ENCODE measurements at regions not wholly inside any gene's neighbourhood (a gene's known extent, or its start where the extent isn't known, plus 50 kb on each side); places are given as distances from the start of the nearest gene placed in this dataset.

DNA sequence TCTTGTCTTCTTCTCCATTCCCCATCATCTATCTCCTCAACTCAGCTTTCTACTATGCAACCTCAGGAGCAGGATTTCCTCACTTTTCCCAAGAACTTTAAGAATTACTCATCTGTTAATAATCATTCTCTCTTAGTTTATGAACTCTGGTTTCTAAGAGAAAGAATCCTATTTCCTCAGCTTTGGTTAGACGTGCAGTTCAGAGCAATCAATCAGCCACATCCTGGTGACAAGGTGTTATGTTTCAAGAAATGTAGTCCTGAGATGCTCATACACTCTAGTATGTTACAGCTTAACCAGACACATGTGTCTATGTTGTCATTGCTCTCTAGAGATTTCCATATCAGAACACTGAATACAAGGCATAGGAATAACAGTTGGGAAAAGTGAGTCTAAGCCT, 277.9 kb downstream of the MBD2 start:
- H3K9me3 Mint-ChIP-seq: peaks cover 20% of the 10 kb centered on the region
- no peaks in the 10 kb centered on the region for H3K27me3 Mint-ChIP-seq
- no peak overlapping the region for H3K4me3 Mint-ChIP-seq
- H3K4me1 Mint-ChIP-seq (ENCODE audit: low read depth): no peaks in the 10 kb centered on the region
- no peak for DNase-seq
- CTCF ChIA-PET: interaction anchor here (1.7 kb wide), 1 partner anchor 173 kb away, joined by 4 read pairs; no protein-coding TSS in a partner anchor
- intact Hi-C loops (cut with micrococcal nuclease): no loop called here
- H3K27ac Mint-ChIP-seq: no peak overlapping the region
- POLR2A ChIA-PET: no interaction called here
- no peaks in the 10 kb centered on the region for H3K36me3 Mint-ChIP-seq

DNA sequence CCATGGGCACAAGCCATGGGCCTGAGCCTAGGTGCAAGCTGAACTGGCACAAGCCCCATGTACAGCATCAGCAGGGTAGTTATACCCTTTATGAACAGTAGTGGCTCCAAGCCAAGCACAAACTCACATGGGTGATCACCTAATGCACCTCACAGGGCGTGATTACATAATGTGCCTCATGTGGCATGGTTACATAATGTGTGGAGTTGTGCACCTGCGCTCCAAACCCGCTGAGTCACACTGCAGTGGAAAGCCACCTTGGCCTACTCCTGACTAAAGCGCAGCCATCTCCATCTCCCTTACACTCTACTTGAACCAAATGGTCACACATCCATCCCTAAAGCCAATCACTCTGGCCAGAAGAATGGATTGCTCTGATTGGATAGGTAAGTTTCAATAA, 279.7 kb downstream of the MBD2 start:
- intact Hi-C loops (cut with micrococcal nuclease): no loop called here
- H3K4me3 Mint-ChIP-seq: no peak overlapping the region
- H3K27ac Mint-ChIP-seq: no peak overlapping the region
- peaks cover 20% of the 10 kb centered on the region for H3K9me3 Mint-ChIP-seq
- CTCF ChIA-PET: no interaction called here
- POLR2A ChIA-PET: no interaction called here
- H3K36me3 Mint-ChIP-seq: no peaks in the 10 kb centered on the region
- peak; percentile 23 for DNase-seq
- H3K4me1 Mint-ChIP-seq (ENCODE audit: low read depth): no peaks in the 10 kb centered on the region
- H3K27me3 Mint-ChIP-seq: no peaks in the 10 kb centered on the region

DNA sequence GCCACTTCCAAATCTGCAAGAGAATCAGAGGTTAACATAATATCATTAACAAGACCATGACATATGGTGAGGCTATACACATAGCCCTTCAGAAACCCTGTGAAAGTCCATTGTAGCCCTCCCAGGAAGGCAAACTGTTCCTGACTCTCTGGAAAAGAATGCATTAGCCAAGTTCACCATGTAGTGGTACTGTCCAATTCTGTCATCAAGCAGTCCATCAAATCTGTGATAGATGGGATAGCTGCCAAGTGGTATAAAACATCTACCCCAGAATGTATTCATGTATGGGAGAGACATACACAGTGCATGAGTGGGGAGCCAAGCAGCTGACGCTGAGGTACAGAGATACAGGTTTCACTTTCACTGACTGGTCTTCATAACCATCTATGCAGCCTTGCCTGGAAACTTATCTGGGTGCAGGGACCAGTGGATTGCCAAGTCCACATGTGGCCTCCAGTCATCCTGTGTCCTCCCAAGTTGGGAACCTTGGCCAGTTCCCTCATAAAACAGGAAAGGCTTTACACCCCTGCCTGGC, 281.1 kb downstream of the MBD2 start:
- intact Hi-C loops (cut with micrococcal nuclease): no loop called here
- ChIA-PET CTCF (no interaction called here), POLR2A (no interaction called here)
- Mint-ChIP-seq H3K4me3 (no peak overlapping the region), H3K9me3 (peaks cover 20% of the 10 kb centered on the region), H3K36me3 (no peaks in the 10 kb centered on the region), H3K27ac (no peak overlapping the region), H3K27me3 (no peaks in the 10 kb centered on the region), H3K4me1 (ENCODE audit: low read depth) (no peaks in the 10 kb centered on the region)
- DNase-seq: no peak

DNA sequence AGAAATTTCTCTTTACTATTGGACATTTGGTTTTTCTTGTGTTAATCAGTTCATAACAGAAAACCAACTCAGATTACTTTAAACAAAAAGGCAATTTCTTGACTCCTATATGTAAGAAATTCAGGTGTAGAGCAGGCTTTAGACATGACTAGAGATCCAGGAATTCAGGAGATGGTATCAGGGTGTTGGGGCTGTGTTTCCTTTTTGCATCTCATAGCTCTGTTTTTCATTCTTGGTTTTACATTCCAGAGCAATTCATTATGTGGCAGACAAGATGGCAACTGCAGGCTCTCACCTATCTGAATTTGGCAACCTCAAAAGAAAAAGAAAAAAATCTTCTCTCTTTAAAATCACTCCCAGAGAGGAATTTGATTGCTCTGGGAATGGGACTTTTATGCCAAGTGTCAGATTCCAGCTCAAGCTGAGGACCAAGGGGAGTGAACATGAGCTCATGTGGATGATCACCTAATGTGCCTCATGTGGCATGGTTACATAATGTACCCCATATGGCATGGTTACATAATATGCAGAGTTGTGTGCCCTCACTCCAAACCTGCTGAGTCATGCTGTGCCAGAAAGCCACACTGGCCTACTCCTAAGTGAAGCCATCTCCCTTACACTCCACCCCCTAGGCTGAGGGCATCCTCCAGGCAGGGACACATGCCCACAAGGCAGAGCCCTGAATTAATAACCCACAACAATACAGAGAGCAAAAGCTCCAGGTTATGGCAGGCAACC, 282.7 kb downstream of the MBD2 start:
- POLR2A ChIA-PET: no interaction called here
- no peaks in the 10 kb centered on the region for H3K36me3 Mint-ChIP-seq
- no peak overlapping the region for H3K27ac Mint-ChIP-seq
- intact Hi-C loops (cut with micrococcal nuclease): no loop called here
- DNase-seq: no peak
- no peaks in the 10 kb centered on the region for H3K27me3 Mint-ChIP-seq
- H3K9me3 Mint-ChIP-seq: peaks cover 20% of the 10 kb centered on the region
- peaks cover 3% of the 10 kb centered on the region for H3K4me1 Mint-ChIP-seq (ENCODE audit: low read depth)
- CTCF ChIA-PET: interaction anchor here (0.6 kb wide), 1 partner anchor 372 kb away, joined by 3 read pairs; no protein-coding TSS in a partner anchor
- H3K4me3 Mint-ChIP-seq: no peak overlapping the region

GRCh38 chr18:53937037-53937436, 287.4 kb downstream of the MBD2 start:
- ChIA-PET POLR2A (no interaction called here), CTCF (no interaction called here)
- intact Hi-C loops (cut with micrococcal nuclease): no loop called here
- H3K9me3 Mint-ChIP-seq: no peaks in the 10 kb centered on the region
- no peaks in the 10 kb centered on the region for H3K27me3 Mint-ChIP-seq
- DNase-seq: no peak
- H3K4me1 Mint-ChIP-seq (ENCODE audit: low read depth): peaks cover 7% of the 10 kb centered on the region
- H3K4me3 Mint-ChIP-seq: no peak overlapping the region
- no peaks in the 10 kb centered on the region for H3K36me3 Mint-ChIP-seq
- no peak overlapping the region for H3K27ac Mint-ChIP-seq

DNA sequence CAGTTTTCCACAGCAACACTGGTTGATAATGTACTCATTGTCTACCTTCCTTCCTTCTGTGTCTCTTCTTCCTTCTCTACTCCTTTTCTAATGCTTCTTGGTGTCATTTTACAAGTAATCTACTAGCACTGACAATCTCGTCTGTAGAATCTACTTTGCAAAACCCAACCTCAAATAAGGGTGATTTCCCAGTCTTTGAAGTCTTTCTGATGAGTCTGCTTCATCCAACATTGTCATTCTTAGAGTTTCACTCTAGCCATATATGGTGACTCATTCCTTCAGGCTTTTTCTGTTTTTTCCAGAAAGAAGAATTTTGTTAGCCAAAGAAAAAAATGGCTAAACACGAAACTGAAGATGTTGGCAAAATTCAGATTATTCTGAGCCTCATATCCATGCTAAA, 288.7 kb downstream of the MBD2 start:
- no peaks in the 10 kb centered on the region for H3K36me3 Mint-ChIP-seq
- ChIA-PET CTCF (no interaction called here), POLR2A (no interaction called here)
- H3K4me1 Mint-ChIP-seq (ENCODE audit: low read depth): peaks cover 7% of the 10 kb centered on the region
- intact Hi-C loops (cut with micrococcal nuclease): no loop called here
- no peak for DNase-seq
- H3K27ac Mint-ChIP-seq: no peak overlapping the region
- peaks cover under 1% of the 10 kb centered on the region for H3K27me3 Mint-ChIP-seq
- no peaks in the 10 kb centered on the region for H3K9me3 Mint-ChIP-seq
- H3K4me3 Mint-ChIP-seq: no peak overlapping the region

GRCh38 chr18:53935399-53935798, 289.1 kb downstream of the MBD2 start:
- POLR2A ChIA-PET: no interaction called here
- CTCF ChIA-PET: no interaction called here
- intact Hi-C loops (cut with micrococcal nuclease): no loop called here

DNA sequence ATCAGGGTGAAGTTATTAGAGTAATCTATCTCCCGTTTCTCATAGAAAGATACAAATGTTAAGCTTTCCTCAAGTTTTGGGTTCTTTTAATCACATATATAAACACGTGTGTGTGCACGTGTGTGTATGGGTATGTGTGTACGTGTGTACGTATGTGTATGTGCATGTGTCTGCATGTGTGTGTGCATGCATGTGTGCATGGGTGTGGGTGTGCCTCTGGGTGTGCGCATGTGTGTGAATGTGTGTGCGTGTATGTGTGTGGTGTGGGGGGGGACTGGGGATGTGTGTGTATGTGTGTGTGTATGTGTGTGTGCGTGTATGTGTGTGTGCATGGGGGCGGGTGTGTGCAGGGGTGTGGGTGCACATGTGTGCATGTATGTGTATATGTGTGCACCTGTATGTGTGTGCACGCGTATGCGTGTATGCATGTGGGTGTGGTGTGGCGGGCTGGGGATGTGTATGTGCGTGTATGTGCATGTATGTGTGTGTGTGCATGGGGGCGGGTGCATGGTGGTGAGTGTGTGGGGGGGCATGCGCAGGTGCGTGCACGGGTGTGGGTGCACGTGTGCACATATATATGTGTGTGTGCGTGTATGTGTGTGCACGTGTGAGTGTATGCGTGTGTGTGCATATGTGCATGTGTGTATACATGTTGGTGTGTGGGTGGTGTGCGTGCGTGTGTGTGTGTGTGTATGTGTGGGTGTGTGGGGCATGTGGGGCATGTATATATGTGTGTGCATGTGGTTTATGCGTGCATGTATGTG, 304.0 kb downstream of the MBD2 start:
- no peak overlapping the region for H3K27ac Mint-ChIP-seq
- peaks cover 7% of the 10 kb centered on the region for H3K9me3 Mint-ChIP-seq
- no peaks in the 10 kb centered on the region for H3K4me1 Mint-ChIP-seq (ENCODE audit: low read depth)
- ChIA-PET CTCF (interaction anchor here (1.6 kb wide), 1 partner anchor 12 kb away, joined by 4 read pairs; no protein-coding TSS in a partner anchor), POLR2A (no interaction called here)
- no peak for DNase-seq
- no peaks in the 10 kb centered on the region for H3K36me3 Mint-ChIP-seq
- intact Hi-C loops (cut with micrococcal nuclease): no loop called here
- H3K4me3 Mint-ChIP-seq: no peak overlapping the region
- no peaks in the 10 kb centered on the region for H3K27me3 Mint-ChIP-seq

More at GRCh38 chr18:53935399-53935798, 289.1 kb downstream of the MBD2 start:
- Mint-ChIP-seq H3K27me3 (peaks cover 2% of the 10 kb centered on the region), H3K4me3 (no peak overlapping the region), H3K9me3 (no peaks in the 10 kb centered on the region), H3K36me3 (no peaks in the 10 kb centered on the region), H3K27ac (no peak overlapping the region), H3K4me1 (ENCODE audit: low read depth) (peaks cover 7% of the 10 kb centered on the region)
- DNase-seq: no peak

DNA sequence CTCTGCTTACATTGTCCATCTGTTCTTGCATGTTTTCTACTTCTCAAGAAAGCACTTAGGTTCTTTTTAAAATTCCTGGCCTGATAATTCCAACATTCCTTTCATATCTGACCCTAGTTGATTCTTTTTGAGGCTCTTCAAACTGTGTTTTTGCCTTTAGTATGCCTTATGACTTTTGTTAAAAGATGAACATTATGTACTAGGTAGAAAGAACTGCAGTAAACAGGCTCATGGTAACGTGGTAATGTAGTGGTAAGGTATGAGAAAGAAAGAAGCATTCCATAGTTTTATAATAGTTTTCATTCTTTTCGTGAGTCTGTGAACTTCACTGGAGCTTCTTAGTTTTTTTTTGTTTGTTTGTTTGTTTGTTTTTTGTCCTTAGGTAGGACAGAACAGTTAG, 306.4 kb downstream of the MBD2 start:
- ChIA-PET POLR2A (no interaction called here), CTCF (interaction anchor here (0.8 kb wide), 1 partner anchor 994 kb away, joined by 3 read pairs; no protein-coding TSS in a partner anchor)
- Mint-ChIP-seq H3K4me3 (no peak overlapping the region), H3K36me3 (no peaks in the 10 kb centered on the region), H3K27ac (no peak overlapping the region), H3K4me1 (ENCODE audit: low read depth) (no peaks in the 10 kb centered on the region), H3K27me3 (no peaks in the 10 kb centered on the region), H3K9me3 (peaks cover 7% of the 10 kb centered on the region)
- intact Hi-C loops (cut with micrococcal nuclease): no loop called here
- DNase-seq: no peak

DNA sequence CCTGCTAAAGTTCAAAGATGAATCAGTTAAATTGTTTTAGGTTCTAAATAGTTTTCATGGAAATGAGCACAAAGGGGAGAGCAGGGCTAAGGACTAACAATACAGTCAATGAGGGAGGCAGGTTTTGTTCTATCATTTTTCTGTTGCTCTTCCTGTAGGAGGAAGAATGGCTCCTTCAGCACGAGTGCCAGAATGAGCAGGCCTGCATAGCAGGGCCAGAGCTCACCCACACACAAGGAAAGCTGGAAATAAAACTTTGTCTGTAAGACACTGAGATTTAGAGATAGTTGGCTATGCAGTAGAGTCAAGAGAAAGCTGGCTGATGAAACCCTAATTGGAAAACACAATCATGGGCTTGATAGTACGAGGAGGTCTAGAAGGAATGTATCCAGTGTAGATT, 313.3 kb downstream of the MBD2 start:
- no peak for DNase-seq
- ChIA-PET CTCF (interaction anchor here (2.6 to 5.7 kb wide), 2 partner anchors 206 to 208 kb away, joined by 5 to 38 read pairs; no protein-coding TSS in a partner anchor), POLR2A (no interaction called here)
- Mint-ChIP-seq H3K9me3 (no peaks in the 10 kb centered on the region), H3K36me3 (no peaks in the 10 kb centered on the region), H3K27me3 (peaks cover 2% of the 10 kb centered on the region), H3K27ac (no peak overlapping the region), H3K4me1 (ENCODE audit: low read depth) (no peaks in the 10 kb centered on the region), H3K4me3 (no peak overlapping the region)
- intact Hi-C loops (cut with micrococcal nuclease): no loop called here

DNA sequence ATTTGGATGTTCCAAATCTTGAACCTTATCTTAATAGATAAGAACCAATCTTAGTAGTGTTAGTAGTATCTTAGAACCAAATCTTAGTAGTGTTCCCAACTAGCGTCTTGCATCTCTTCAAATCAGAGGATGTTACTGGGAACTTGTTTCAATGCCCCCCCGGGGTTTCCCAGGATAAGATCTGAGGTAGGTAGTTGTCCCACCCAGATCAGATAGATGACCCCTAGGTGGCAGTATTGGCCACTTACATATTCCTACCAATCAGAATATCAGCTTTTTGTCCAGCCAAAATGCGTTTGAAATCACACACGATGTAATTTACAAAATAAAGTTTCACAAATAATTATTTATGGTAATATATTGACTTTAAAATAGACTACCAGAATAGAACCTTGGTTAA, 314.8 kb downstream of the MBD2 start:
- intact Hi-C loops (cut with micrococcal nuclease): loop anchor here (1.0 kb wide), 1 partner anchor 210 kb away; no protein-coding TSS in a partner anchor
- Mint-ChIP-seq H3K36me3 (no peaks in the 10 kb centered on the region), H3K9me3 (no peaks in the 10 kb centered on the region), H3K4me1 (ENCODE audit: low read depth) (no peaks in the 10 kb centered on the region), H3K27ac (no peak overlapping the region), H3K27me3 (peaks cover 11% of the 10 kb centered on the region), H3K4me3 (no peak overlapping the region)
- ChIA-PET POLR2A (no interaction called here), CTCF (interaction anchor here (1.0 to 5.7 kb wide), 3 partner anchors 208 to 220 kb away, joined by 3 to 38 read pairs (median 5); no protein-coding TSS in a partner anchor)
- peak; percentile 11 for DNase-seq

- H3K4me1 Mint-ChIP-seq (ENCODE audit: low read depth): no peaks in the 10 kb centered on the region
Observed at GRCh38 chr18:53907921-53908320, 316.5 kb downstream of the MBD2 start.

More at GRCh38 chr18:53907921-53908320, 316.5 kb downstream of the MBD2 start:
- H3K27ac Mint-ChIP-seq: no peak overlapping the region
- ChIA-PET CTCF (interaction anchor here (1.1 to 5.7 kb wide), 3 partner anchors 209 to 763 kb away, joined by 3 to 38 read pairs (median 4); no protein-coding TSS in a partner anchor), POLR2A (no interaction called here)
- intact Hi-C loops (cut with micrococcal nuclease): no loop called here
- no peaks in the 10 kb centered on the region for H3K36me3 Mint-ChIP-seq
- H3K9me3 Mint-ChIP-seq: no peaks in the 10 kb centered on the region
- no peak overlapping the region for H3K4me3 Mint-ChIP-seq
- DNase-seq: no peak
- peaks cover 14% of the 10 kb centered on the region for H3K27me3 Mint-ChIP-seq

Measured in activated CD4-positive, alpha-beta memory T cell treated with anti-CD3 and anti-CD28 coated beads for 36 hours (primary cell).